ENCODE measurements at regions not wholly inside any gene's neighbourhood (a gene's known extent, or its start where the extent isn't known, plus 50 kb on each side); places are given as distances from the start of the nearest gene placed in this dataset.
"Not testable (repeated sequence)": the region's sequence is repeated elsewhere in the genome, so short reads cannot be mapped to it uniquely, and the experiment has no call there.

- DNase-seq, result no peak
Observed at GRCh38 chr3:170814822-170815221, 55.2 kb downstream of the RPL22L1 start.

GRCh38 chr3:170813266-170813665 is 56.7 kb downstream of the RPL22L1 start:
- no peak for DNase-seq

GRCh38 chr3:170811928-170812591 is 57.9 kb downstream of the RPL22L1 start:
- peak; percentile 43 for DNase-seq

- no peak for DNase-seq
Observed at GRCh38 chr3:170811515-170811914, 58.5 kb downstream of the RPL22L1 start.

- no peak for DNase-seq
Observed at GRCh38 chr3:170809975-170810357, 60.0 kb downstream of the RPL22L1 start.

GRCh38 chr3:170809007-170809974 is 60.7 kb downstream of the RPL22L1 start:
- DNase-seq, result no peak

- DNase-seq, result no peak
Observed at GRCh38 chr3:170808041-170808440, 62.0 kb downstream of the RPL22L1 start.

- no peak for DNase-seq
Observed at GRCh38 chr3:170806676-170807075, 63.3 kb downstream of the RPL22L1 start.

GRCh38 chr3:170806141-170806540 is 63.9 kb downstream of the RPL22L1 start:
- DNase-seq, result no peak

- DNase-seq, result not testable (repeated sequence)
Observed at GRCh38 chr3:170805296-170805695, 64.7 kb downstream of the RPL22L1 start.

- DNase-seq, result not testable (repeated sequence)
Observed at GRCh38 chr3:170804634-170805033, 65.4 kb downstream of the RPL22L1 start.

GRCh38 chr3:170804078-170804477 is 65.9 kb downstream of the RPL22L1 start:
- no peak for DNase-seq

GRCh38 chr3:170802164-170803151 is 67.5 kb downstream of the RPL22L1 start:
- no peak for DNase-seq

- DNase-seq, result no peak
Observed at GRCh38 chr3:170801597-170801996, 68.4 kb downstream of the RPL22L1 start.

GRCh38 chr3:170800275-170800674 is 69.7 kb downstream of the RPL22L1 start:
- not testable (repeated sequence) for DNase-seq

- no peak for DNase-seq
Observed at GRCh38 chr3:170799009-170799408, 71.0 kb downstream of the RPL22L1 start.

- no peak for DNase-seq
Observed at GRCh38 chr3:170797685-170798084, 72.3 kb downstream of the RPL22L1 start.

- no peak for DNase-seq
Observed at GRCh38 chr3:170792471-170792870, 77.5 kb downstream of the RPL22L1 start.

- DNase-seq, result no peak
Observed at GRCh38 chr3:170790647-170791046, 79.3 kb downstream of the RPL22L1 start.

GRCh38 chr3:170787464-170787863 is 82.5 kb downstream of the RPL22L1 start:
- DNase-seq, result no peak

- no peak for DNase-seq
Observed at GRCh38 chr3:170785454-170785853, 84.5 kb downstream of the RPL22L1 start.

GRCh38 chr3:170784406-170784805 is 85.6 kb downstream of the RPL22L1 start:
- DNase-seq, result no peak

GRCh38 chr3:170780955-170781354 is 89.0 kb downstream of the RPL22L1 start:
- no peak for DNase-seq
